ENCODE measurements at regions not wholly inside any gene's neighbourhood (a gene's known extent, or its start where the extent isn't known, plus 50 kb on each side); places are given as distances from the start of the nearest gene placed in this dataset.
"Not testable (repeated sequence)": the region's sequence is repeated elsewhere in the genome, so short reads cannot be mapped to it uniquely, and the experiment has no call there.

DNA sequence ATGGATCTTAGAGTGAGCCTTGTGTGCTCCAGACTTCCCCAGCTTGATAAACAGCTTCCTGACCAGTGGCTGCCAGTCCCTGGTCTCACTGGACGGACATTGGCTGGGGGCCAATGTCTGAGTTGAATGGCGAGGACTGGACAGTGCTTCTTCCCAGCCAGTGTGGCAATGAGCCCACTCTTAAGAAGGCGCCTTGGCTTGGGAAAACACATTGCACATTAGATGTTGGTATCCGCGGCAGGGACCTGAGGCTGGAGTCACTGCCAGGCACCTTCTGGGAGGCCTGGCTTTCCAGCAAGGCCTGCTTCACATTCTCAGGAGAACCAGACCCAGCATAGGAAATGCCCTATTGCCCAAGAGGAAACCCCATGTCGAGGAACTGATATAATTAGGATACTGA lies 273.5 kb upstream of the PLGLB1 start:
- not testable (repeated sequence) for TF ChIP-seq POLR2AphosphoS5 (IDR thresholded peaks at IDR 0.05; ENCODE audit: insufficient read depth, low read depth, low read length); JUN (IDR thresholded peaks at IDR 0.05; ENCODE audit: borderline replicate concordance, insufficient read depth, insufficient read length, low read depth); EZH2 (IDR thresholded peaks at IDR 0.05; ENCODE audit: borderline replicate concordance, low read depth, low read length, severe bottlenecking); GATA2 (IDR thresholded peaks at IDR 0.05; ENCODE audit: insufficient read depth, insufficient read length, low read depth, low read length); MYC (IDR thresholded peaks at IDR 0.05; ENCODE audit: low read depth, low read length); FOS (IDR thresholded peaks at IDR 0.05; ENCODE audit: borderline replicate concordance, insufficient read depth, low read length)
- TF ChIP-seq, protein P1, sequence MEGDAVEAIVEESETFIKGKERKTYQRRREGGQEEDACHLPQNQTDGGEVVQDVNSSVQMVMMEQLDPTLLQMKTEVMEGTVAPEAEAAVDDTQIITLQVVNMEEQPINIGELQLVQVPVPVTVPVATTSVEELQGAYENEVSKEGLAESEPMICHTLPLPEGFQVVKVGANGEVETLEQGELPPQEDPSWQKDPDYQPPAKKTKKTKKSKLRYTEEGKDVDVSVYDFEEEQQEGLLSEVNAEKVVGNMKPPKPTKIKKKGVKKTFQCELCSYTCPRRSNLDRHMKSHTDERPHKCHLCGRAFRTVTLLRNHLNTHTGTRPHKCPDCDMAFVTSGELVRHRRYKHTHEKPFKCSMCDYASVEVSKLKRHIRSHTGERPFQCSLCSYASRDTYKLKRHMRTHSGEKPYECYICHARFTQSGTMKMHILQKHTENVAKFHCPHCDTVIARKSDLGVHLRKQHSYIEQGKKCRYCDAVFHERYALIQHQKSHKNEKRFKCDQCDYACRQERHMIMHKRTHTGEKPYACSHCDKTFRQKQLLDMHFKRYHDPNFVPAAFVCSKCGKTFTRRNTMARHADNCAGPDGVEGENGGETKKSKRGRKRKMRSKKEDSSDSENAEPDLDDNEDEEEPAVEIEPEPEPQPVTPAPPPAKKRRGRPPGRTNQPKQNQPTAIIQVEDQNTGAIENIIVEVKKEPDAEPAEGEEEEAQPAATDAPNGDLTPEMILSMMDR (IDR thresholded peaks at IDR 0.05; ENCODE audit: extremely low read depth in 1 of 2, insufficient read depth in 1 of 2, low read depth in 1 of 2, low read length in 2 of 2), result not testable (repeated sequence)
